ENCODE measurements at regions not wholly inside any gene's neighbourhood (a gene's known extent, or its start where the extent isn't known, plus 50 kb on each side); places are given as distances from the start of the nearest gene placed in this dataset.
"Not testable (repeated sequence)": the region's sequence is repeated elsewhere in the genome, so short reads cannot be mapped to it uniquely, and the experiment has no call there.

DNA sequence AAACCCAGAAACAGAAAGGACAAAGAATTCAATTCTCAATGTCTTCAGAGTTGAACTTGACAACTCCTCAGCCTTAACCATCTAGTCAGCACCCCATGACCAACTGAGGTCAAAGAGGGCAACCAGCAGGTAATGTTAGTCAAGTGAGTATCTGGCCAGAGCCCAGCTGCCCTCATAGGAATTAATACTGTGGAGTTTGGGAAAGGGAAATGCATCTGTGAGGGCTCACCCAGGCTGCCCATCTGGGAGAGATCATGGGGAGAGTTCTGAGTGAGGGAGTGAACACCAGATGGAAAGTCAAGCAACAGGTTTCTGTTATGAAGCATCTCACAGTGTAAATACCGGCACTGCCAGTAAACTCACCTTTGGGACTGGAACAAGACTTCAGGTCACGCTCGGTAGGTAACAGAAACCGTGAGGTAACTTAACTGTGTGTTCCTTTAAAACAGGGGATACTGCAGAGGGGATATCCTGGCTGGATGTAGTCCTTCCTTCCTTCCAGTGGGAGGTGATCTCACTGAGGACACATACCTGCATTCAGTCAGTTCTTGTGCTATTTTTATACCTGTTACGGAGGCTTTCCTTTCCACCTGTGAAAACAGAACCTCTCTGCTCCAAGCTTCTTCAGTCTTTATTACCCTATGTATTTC, 94.4 kb downstream of the DAD1 start:
- H3K4me1 ChIP-seq = no peaks in the 10 kb centered on the region
- H3K9me3 ChIP-seq = no peaks in the 10 kb centered on the region
- no peaks in the 10 kb centered on the region for H3K36me3 ChIP-seq
- H3K27me3 ChIP-seq = no peaks in the 10 kb centered on the region
- H3K4me3 ChIP-seq = no peak overlapping the region
- H3K27ac ChIP-seq = no peak overlapping the region
- intact Hi-C loops (cut with DNase I; ENCODE audit: low total_unique reads) = no loop called here
- DNase-seq = no peak
- TF ChIP-seq, protein P1, sequence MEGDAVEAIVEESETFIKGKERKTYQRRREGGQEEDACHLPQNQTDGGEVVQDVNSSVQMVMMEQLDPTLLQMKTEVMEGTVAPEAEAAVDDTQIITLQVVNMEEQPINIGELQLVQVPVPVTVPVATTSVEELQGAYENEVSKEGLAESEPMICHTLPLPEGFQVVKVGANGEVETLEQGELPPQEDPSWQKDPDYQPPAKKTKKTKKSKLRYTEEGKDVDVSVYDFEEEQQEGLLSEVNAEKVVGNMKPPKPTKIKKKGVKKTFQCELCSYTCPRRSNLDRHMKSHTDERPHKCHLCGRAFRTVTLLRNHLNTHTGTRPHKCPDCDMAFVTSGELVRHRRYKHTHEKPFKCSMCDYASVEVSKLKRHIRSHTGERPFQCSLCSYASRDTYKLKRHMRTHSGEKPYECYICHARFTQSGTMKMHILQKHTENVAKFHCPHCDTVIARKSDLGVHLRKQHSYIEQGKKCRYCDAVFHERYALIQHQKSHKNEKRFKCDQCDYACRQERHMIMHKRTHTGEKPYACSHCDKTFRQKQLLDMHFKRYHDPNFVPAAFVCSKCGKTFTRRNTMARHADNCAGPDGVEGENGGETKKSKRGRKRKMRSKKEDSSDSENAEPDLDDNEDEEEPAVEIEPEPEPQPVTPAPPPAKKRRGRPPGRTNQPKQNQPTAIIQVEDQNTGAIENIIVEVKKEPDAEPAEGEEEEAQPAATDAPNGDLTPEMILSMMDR (IDR thresholded peaks at IDR 0.05) = no peak

- DNase-seq = no peak
- no peak overlapping the region for H3K4me3 ChIP-seq
- no peaks in the 10 kb centered on the region for H3K36me3 ChIP-seq
- intact Hi-C loops (cut with DNase I; ENCODE audit: low total_unique reads) = no loop called here
- H3K9me3 ChIP-seq = no peaks in the 10 kb centered on the region
- H3K4me1 ChIP-seq = no peaks in the 10 kb centered on the region
- no peaks in the 10 kb centered on the region for H3K27me3 ChIP-seq
- H3K27ac ChIP-seq = no peak overlapping the region
- TF ChIP-seq, protein P1 (IDR thresholded peaks at IDR 0.05) = no peak
These were observed 95.3 kb downstream of the DAD1 start for GRCh38 chr14:22493753-22494152.

DNA sequence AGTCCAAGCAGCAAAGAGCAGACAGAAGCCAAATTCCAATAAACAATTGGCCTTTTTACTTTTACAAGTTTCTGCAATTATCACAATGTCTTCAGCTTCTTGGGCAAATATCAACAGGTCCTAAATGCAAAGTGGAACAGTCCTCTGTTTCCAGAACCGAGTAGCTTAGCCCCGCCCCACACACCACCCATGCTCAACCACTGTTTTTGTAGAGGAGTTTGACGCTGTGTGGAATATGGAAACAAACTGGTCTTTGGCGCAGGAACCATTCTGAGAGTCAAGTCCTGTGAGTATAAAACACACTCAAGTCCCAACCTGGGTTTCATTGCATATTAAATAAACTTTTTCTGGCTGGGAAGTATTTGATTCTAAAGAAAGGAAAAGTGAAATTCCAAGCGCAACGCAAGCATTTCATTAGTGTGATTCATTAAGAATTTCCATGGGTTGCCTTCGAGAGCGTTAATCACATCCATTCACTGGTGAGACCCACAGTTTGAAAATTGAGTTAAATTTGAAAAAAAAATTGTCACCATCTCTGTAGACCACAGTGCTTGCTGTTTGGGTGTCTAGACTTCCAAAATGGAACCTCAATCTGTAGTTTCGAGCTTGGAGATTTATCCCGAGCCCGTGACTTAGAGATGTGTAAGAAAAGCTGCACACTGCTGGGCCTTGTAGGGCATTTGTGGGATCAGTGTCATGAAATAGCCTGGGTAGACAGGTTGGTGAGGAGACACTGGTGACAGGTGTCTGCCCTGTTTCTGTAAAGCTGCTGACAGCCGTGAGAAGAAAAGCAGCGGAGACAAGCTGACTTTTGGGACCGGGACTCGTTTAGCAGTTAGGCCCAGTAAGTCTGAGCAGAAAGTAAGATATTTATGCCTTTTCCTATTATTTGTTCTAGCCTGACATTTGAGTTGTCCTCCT, 96.1 kb downstream of the DAD1 start:
- intact Hi-C loops (cut with DNase I; ENCODE audit: low total_unique reads) = no loop called here
- no peaks in the 10 kb centered on the region for H3K36me3 ChIP-seq
- no peak for DNase-seq
- no peak overlapping the region for H3K4me3 ChIP-seq
- TF ChIP-seq, protein P1 (IDR thresholded peaks at IDR 0.05) = no peak
- H3K27me3 ChIP-seq = no peaks in the 10 kb centered on the region
- no peaks in the 10 kb centered on the region for H3K4me1 ChIP-seq
- H3K27ac ChIP-seq = no peak overlapping the region
- no peaks in the 10 kb centered on the region for H3K9me3 ChIP-seq

DNA sequence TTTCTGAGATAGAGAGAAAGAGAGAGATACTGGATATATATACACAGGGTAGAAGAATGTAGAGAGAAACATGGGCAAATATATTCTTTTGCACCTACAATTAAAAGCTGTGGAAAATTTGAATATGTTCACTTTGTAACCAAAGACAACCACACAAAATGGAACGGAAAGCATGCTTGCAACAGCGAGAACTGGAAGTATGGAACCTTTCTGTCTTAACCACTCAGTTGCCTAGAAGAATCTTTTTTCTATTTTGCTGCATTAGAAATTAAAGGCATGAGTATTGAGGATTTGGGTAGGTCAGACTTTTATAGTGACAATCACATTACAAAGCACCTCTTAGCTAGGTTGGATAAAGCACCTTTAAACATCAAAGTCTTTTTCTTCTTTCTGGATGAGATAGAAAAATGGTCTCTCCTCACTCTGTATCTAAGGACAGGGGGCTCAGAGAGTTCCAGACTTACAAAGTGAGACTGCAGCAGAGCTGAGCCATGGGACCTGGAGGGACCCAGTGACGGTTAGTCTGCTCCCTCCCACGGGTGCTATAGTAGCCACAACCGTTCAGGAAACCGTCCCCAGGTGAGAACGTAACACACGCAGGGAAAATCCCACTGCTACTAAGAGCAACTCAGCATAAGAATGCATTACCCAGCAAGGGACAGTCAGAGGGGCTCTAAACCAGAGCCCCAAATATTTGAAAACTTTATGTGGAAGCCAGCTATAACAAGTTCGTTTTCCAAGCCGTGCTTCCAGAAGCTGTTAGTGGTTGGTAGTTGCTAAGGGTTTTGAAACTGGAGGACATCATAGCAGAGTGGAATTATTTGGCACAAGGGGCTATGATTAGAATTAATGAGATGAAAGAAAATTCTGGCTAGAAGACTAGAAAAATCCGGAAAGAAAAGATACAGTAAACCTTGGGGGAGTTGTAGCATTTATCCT, 97.1 kb downstream of the DAD1 start:
- DNase-seq = no peak
- intact Hi-C loops (cut with DNase I; ENCODE audit: low total_unique reads) = no loop called here
- H3K4me1 ChIP-seq = peaks cover 0 to 4% (median 0%) of the 10 kb centered on the region in 4 donors
- no peak overlapping the region for H3K27ac ChIP-seq
- no peaks in the 10 kb centered on the region for H3K9me3 ChIP-seq
- no peak overlapping the region for H3K4me3 ChIP-seq
- TF ChIP-seq, protein P1 (IDR thresholded peaks at IDR 0.05) = no peak
- H3K36me3 ChIP-seq = no peaks in the 10 kb centered on the region
- no peaks in the 10 kb centered on the region for H3K27me3 ChIP-seq

- intact Hi-C loops (cut with DNase I; ENCODE audit: low total_unique reads); H3K27me3 ChIP-seq; H3K4me3 ChIP-seq; H3K9me3 ChIP-seq; H3K36me3 ChIP-seq; DNase-seq; H3K4me1 ChIP-seq; H3K27ac ChIP-seq: not testable (repeated sequence)
These were observed 98.0 kb downstream of the DAD1 start for GRCh38 chr14:22491053-22491452.
